ENCODE measurements at regions not wholly inside any gene's neighbourhood (a gene's known extent, or its start where the extent isn't known, plus 50 kb on each side); places are given as distances from the start of the nearest gene placed in this dataset.

GRCh38 chr15:31925541-31925940, 104.8 kb upstream of the CHRNA7 start:
- TF ChIP-seq POLR2A (IDR thresholded peaks at IDR 0.05) (peak; percentile 73), CTCF (IDR thresholded peaks at IDR 0.05) (no peak), EP300 (IDR thresholded peaks at IDR 0.05; ENCODE audit: low read depth) (no peak), POLR2AphosphoS5 (IDR thresholded peaks at IDR 0.05) (peak; percentile 54 to 71 (median 70))
- Histone ChIP-seq H3K27me3 (no peaks in the 10 kb centered on the region), H3K9me3 (no peaks in the 10 kb centered on the region), H3K27ac (peak overlapping the region; percentile 80 to 87 (median 84)), H3K36me3 (no peaks in the 10 kb centered on the region), H3K4me3 (peak overlapping the region in 3 of 4 donors; percentile 13 to 40 (median 26)), H3K4me1 (peaks cover 0 to 13% (median 6%) of the 10 kb centered on the region in 4 donors)
- in situ Hi-C loops (cut with MboI; ENCODE audit: low pct_ligation_motif_present in 1 of 4, low pct_unique_long_range_greater_than_20kb in 1 of 4, low sequenced_read_pairs in 3 of 4): no loop called here
- 35 to 53% methylated on average over 5 to 9 of the region's 9 CpGs for WGBS, 2 donors (ENCODE audit: low coverage in 1 of 2)
- DNase-seq: peak; percentile 72
- intact Hi-C loops (cut with DNase I; ENCODE audit: low total_unique reads): no loop called here

DNA sequence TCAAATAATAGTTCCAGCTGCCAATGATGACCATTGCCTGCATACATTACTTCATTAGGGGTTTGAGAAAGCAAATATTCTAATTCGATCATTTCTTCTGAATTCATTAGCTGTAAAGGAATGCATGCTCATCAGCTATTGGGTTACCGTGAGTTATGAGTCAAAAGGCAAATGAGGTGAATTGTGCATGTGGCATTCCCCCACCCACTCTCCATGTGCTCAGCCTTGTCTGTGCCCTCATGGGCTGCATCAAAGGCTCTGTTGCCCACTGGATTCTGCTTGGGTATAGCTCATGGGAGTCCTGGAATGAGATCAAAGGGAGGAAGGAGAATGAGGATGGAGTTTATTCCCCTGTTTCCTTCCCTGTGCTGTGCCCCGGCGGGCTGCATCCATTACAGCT, 99.3 kb upstream of the CHRNA7 start:
- TF ChIP-seq EP300 (IDR thresholded peaks at IDR 0.05; ENCODE audit: low read depth): no peak
- TF ChIP-seq POLR2AphosphoS5 (IDR thresholded peaks at IDR 0.05): no peak
- no peak for TF ChIP-seq POLR2A (IDR thresholded peaks at IDR 0.05)
- no peak for TF ChIP-seq CTCF (IDR thresholded peaks at IDR 0.05)
- no peak for DNase-seq
- Histone ChIP-seq H3K4me3 (no peak overlapping the region), H3K9me3 (no peaks in the 10 kb centered on the region), H3K36me3 (no peaks in the 10 kb centered on the region), H3K27ac (no peak overlapping the region), H3K27me3 (no peaks in the 10 kb centered on the region), H3K4me1 (peaks cover 0 to 8% (median 1%) of the 10 kb centered on the region in 4 donors)
- in situ Hi-C loops (cut with MboI; ENCODE audit: low pct_ligation_motif_present in 1 of 4, low pct_unique_long_range_greater_than_20kb in 1 of 4, low sequenced_read_pairs in 3 of 4): no loop called here
- intact Hi-C loops (cut with DNase I; ENCODE audit: low total_unique reads): no loop called here
- 86 to 90% methylated on average over 3 to 4 of the region's 4 CpGs for WGBS, 2 donors (ENCODE audit: low coverage in 1 of 2)

- DNase-seq: no peak
- Histone ChIP-seq H3K27ac (no peak overlapping the region), H3K4me3 (no peak overlapping the region), H3K4me1 (no peaks in the 10 kb centered on the region), H3K9me3 (no peaks in the 10 kb centered on the region), H3K36me3 (no peaks in the 10 kb centered on the region), H3K27me3 (no peaks in the 10 kb centered on the region)
- TF ChIP-seq POLR2AphosphoS5 (IDR thresholded peaks at IDR 0.05) (no peak), EP300 (IDR thresholded peaks at IDR 0.05; ENCODE audit: low read depth) (no peak), CTCF (IDR thresholded peaks at IDR 0.05) (no peak), POLR2A (IDR thresholded peaks at IDR 0.05) (no peak)
- WGBS, 2 donors (ENCODE audit: low coverage in 1 of 2): 81 to 82% methylated on average over 4 to 5 of the region's 5 CpGs
- intact Hi-C loops (cut with DNase I; ENCODE audit: low total_unique reads) (no loop called here), in situ Hi-C loops (cut with MboI; ENCODE audit: low pct_ligation_motif_present in 1 of 4, low pct_unique_long_range_greater_than_20kb in 1 of 4, low sequenced_read_pairs in 3 of 4) (no loop called here)
Measured at GRCh38 chr15:31932576-31932975, 97.7 kb upstream of the CHRNA7 start.

DNA sequence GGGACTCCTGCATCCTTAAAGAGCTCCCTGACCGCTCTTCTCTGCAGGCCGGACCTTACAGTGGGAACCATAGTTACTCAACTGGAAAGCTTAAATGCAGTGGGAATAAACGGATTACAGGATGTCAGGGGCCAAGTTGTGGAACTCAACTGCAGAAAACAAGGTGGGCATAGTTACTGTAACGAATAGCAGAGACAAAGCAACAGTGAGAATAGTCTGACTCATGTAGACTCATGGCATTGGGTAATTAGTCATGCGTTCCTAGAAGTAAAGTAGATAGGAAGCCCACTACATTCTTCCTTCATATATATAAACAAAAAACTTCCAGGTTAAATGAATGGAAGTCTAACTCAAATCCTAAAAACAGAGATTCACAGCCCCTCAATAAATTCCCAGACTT, 95.5 kb upstream of the CHRNA7 start:
- TF ChIP-seq POLR2AphosphoS5 (IDR thresholded peaks at IDR 0.05) (no peak), CTCF (IDR thresholded peaks at IDR 0.05) (no peak), EP300 (IDR thresholded peaks at IDR 0.05; ENCODE audit: low read depth) (no peak), POLR2A (IDR thresholded peaks at IDR 0.05) (no peak)
- Histone ChIP-seq H3K36me3 (no peaks in the 10 kb centered on the region), H3K9me3 (no peaks in the 10 kb centered on the region), H3K4me3 (no peak overlapping the region), H3K27ac (no peak overlapping the region), H3K27me3 (no peaks in the 10 kb centered on the region), H3K4me1 (no peaks in the 10 kb centered on the region)
- 50 to 71% methylated on average over 2 to 5 of the region's 5 CpGs for WGBS, 2 donors (ENCODE audit: low coverage in 1 of 2)
- in situ Hi-C loops (cut with MboI; ENCODE audit: low pct_ligation_motif_present in 1 of 4, low pct_unique_long_range_greater_than_20kb in 1 of 4, low sequenced_read_pairs in 3 of 4) (no loop called here), intact Hi-C loops (cut with DNase I; ENCODE audit: low total_unique reads) (no loop called here)
- DNase-seq: no peak

Data from transverse colon (tissue), 4 donors.